NCI-H146 treated with DMSO at 0.1 percent for 48 hours (cell line): ENCODE measurements at regions not wholly inside any gene's neighbourhood (a gene's known extent, or its start where the extent isn't known, plus 50 kb on each side); places are given as distances from the start of the nearest gene placed in this dataset.
"Not testable (repeated sequence)": the region's sequence is repeated elsewhere in the genome, so short reads cannot be mapped to it uniquely, and the experiment has no call there.

Experiments used
- DNase-seq: peaks from one replicate; lab custom pipeline; 2025; ENCODE audit not compliant: unreplicated experiment; lab: John Stamatoyannopoulos, UW

DNA sequence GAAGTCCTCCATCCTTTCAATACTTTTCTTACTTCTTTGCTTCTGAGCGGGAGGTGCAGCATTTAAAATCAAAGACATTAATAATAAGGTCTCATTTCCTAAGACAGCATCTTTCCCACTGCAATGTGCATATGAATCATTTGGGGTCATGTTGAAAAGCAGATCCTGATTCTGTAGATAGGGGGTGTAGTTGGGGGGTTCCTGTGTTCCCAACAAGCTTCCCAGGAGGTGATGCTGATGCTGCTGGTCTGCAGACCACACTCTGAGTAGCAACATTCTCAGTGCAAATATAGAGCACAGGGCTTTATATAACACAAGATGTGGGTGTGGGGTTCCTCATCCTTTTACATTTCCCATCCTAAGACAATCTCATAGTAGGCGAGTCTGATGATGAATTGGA, 126.5 kb upstream of the PALM2AKAP2 start:
- DNase-seq, result no peak

DNA sequence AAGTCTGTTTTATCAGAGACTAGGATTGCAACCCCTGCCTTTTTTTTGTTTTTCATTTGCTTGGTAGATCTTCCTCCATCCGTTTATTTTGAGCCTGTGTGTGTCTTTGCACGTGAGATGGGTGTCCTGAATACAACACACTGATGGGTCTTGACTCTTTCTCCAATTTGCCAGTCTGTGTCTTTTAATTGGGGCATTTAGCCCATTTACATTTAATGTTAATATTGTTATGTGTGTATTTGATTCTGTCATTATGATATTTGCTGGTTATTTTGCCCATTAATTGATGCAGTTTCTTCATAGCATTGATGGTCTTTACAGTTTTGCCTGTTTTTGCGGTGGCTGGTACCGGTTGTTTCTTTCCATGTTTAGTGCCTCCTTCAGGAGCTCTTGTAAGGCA, 116.0 kb upstream of the PALM2AKAP2 start:
- not testable (repeated sequence) for DNase-seq

DNA sequence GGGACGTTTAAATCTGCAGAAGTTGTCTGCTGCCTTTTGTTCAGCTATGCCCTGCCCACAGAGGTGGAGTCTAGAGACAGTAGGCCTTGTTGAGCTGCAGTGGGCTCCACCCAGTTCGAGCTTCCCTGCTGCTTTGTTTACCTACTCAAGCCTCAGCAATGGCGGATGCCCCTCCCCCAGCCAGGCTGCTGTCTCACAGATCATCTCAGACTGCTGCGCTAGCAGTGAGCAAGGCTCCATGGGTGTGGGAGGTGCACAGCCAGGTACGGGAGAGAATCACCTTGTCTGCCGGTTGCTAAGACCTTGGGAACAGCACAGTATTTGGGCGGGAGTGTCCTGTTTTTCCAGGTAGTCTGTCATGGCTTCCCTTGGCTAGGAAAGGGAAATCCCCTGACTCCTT, 114.3 kb upstream of the PALM2AKAP2 start:
- not testable (repeated sequence) for DNase-seq

- no peak for DNase-seq
These were observed 98.7 kb upstream of the PALM2AKAP2 start for GRCh38 chr9:109681301-109681700.

DNA sequence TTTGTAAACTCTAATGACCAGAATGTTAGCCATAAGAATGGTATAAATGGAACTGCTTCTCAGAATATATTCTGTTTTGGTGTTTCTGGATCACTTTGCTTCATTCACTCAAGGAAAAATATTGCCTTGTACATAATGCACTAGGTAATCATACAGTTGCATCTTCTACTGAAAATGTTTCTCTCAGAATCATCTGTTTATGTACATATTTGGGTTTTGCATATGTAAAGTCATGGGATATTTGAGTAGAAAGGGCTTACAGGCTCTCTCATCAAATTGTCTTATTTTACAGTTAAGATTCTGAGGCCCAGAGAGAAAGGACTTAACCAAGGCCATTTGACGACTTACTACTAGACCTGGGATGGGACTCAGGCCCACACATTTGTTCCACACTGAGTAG, 97.8 kb upstream of the PALM2AKAP2 start:
- no peak for DNase-seq

- DNase-seq, result no peak
These were observed 96.5 kb upstream of the PALM2AKAP2 start for GRCh38 chr9:109683521-109683920.

GRCh38 chr9:109689701-109690100, 90.3 kb upstream of the PALM2AKAP2 start:
- no peak for DNase-seq

DNA sequence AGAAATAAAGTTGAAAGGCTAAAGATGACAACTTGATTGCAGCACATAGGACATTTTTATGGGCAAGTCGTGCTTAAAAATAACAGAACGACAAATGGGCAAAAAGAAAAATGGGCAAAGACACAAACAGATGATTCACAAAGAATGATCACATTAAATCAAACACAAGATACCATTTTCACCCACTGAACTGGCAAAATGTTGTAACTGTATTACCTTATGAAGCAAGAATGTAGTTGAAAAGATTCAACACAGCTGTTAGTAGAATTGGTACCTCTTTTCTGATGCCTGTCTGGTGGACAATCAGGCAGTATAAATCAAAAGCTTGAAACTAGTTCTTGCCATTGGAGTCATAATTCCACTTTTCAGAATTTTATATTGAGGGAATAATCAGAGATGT, 81.0 kb upstream of the PALM2AKAP2 start:
- DNase-seq, result no peak

DNA sequence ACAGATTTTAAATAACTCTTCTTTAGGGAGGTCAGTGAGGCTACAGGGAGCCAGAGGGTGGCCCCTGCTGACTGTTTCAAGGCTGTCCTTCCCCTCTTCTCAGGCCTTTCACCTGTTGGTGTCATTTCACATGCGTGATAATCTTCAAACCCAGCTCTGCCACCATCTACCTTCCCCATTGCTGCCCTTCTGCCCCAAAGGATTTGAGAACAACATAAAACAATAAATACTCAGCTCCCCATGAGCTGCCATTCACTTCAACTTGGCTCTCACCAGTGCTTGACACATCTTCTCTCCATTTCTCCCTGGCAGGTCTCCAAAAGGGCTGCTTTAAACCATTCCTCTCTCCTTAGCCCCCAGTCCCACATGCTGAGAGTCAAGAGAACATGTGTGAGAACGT, 75.5 kb upstream of the PALM2AKAP2 start:
- DNase-seq, result no peak

DNA sequence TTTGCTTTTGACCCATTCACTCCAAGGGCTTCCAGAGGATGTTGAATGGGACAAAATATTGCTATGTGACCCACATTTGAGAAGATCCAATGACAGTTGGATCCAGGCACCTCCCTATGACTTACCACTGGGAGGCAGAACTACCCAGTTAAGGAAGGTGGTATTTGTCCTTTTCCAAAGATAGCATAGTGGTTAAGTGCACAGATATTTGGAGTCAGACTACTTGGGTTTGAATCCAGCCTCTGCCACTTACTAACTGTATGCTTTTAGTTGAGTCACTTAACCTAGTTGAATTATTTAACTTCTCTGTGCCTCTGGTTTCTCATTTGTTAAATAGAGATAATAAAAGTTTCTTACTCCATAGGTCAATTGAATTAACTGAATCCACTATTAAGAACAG, 74.5 kb upstream of the PALM2AKAP2 start:
- DNase-seq, result no peak

DNA sequence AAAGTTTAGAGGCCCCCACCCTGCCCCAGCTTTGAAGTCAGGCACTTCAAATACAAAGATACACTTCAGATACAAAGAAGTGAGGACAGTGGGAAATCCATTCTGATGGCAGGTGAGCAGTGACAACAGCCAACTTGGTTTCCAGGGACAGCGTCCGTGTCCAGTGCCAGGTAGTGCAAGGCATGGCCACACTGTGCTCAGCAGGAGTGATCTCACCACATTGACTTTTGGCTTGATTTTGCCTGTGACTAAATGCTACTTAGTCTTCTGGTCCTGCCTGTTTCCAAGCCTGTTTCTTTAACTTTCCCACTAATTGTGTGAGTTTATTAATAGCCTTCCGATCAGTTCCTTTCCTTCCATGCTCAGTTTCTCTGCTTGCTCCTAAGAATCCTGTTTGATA, 72.6 kb upstream of the PALM2AKAP2 start:
- DNase-seq, result no peak

DNA sequence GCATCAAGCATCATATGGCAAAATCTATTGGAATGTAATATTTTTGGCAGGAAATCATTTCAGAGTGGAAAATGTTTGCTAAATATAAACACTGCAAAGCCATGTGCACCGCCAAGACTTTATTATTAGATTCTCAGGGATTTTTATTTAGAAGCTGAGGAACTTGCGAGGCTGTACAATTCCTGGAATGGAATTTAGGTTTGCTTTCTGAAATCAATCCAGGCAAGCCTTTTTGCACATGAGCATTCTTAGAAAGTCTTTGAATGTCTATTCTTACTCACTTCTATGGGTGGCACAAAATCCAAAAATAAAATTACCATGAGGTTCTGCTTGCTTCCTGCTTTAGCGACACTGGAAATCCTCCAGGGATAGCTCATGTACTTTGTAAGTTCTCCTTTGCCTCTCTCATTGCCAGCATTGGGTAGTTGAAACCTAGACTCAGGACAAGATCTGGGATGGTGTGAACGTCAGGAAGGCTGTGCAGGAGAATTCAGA, 71.5 kb upstream of the PALM2AKAP2 start:
- DNase-seq, result no peak

DNA sequence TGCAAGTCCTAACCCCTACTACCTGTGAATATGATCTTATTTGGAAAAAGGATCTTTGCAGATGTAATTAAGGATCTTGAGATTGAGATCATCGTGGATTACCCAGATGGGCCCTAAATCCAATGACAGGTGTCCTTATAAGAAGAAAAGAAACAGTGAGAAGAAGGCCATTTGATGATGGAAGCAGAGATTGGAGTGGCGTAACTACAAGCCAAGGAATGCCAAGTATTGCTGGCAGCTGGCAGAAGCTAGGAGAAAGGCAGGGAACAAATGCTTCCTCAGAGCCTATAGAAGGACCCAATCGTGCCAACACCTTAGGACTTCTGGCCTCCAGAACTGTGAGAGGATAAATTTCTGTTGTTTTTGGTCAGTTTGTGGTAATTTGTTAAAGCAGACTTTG, 70.1 kb upstream of the PALM2AKAP2 start:
- DNase-seq, result no peak

- no peak for DNase-seq
These were observed 69.2 kb upstream of the PALM2AKAP2 start for GRCh38 chr9:109710830-109711229.

DNA sequence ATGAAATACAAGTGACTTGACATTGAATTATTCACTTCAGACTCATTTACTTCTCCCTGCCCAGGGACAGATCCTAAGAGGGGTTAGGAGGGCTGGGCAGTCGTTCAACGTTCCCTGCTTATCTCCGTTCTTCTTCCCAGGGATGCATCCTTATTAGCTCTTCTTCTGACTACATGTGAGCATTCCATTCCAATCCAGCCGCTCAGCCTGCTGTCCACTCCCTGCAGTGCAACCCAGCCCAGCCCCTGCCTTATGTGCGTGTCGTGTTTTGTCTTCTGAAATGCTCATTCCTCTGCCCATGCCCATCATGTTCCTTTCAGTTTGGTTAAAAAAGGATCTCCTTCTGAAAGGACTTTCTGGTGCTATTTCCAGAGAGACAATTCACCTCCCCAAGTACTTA, 64.7 kb upstream of the PALM2AKAP2 start:
- DNase-seq, result no peak

GRCh38 chr9:109716631-109717030, 63.4 kb upstream of the PALM2AKAP2 start:
- no peak for DNase-seq

GRCh38 chr9:109717342-109717741, 62.7 kb upstream of the PALM2AKAP2 start:
- DNase-seq, result no peak

DNA sequence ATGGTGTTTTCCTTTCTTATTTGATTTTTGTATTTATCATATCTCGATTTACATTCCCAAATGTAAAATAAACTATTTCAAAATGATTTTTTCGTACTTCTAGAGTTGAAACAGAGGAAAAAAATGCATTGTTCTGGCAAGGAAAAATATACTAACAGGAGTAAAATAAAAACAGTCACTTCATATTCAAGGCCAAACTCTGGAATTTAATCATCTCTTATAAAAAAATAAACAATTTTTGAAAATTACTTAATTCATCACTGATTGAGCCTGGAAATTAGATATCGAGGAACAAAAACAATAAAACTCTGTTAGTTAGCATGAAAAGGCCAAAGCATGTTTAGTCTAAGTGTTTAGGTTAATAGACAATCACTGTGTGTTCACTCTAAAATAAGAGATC, 61.1 kb upstream of the PALM2AKAP2 start:
- DNase-seq, result no peak

DNA sequence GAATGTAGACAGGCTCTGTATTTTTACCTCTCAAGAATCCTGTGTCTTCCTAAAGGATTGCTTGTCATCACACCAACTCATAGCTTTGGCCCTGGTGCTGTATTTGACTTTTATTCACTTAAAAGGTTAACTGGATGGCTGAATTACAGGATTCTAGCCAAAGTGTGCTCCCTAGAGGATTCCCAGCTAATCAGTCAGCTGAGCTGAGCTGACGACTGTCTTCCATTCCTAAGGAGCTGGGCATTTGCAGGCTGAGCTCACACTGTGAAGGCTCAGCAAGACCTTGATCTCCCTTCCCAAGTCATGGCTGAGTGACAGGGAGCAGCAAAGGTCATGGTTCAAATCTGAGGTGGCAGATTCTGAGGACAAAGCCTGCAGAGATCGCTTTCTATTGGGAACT, 59.0 kb upstream of the PALM2AKAP2 start:
- DNase-seq, result no peak

- no peak for DNase-seq
These were observed 58.0 kb upstream of the PALM2AKAP2 start for GRCh38 chr9:109722007-109722406.

DNA sequence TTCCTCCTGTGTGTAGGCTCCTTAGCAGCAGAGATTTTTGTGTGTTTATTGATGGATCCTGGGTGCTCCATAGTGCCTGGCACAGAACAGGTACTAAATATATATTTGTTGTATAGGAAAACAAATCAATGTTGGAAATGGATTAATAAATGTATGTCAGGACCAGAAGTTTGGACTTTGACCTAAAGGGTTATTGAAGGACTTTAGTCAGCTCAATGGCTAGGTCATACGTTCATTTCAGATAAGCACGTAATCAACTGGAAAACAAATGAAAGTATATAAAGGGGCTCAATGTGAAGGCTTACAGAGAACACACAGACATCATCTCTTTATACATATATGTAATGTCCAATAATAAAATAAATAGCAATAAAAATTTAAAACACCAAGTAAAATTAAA, 56.2 kb upstream of the PALM2AKAP2 start:
- DNase-seq, result no peak

- no peak for DNase-seq
These were observed 54.5 kb upstream of the PALM2AKAP2 start for GRCh38 chr9:109725460-109725859.

GRCh38 chr9:109726119-109726518, 53.9 kb upstream of the PALM2AKAP2 start:
- no peak for DNase-seq
